GM23248 (cell line): ENCODE measurements at regions not wholly inside any gene's neighbourhood (a gene's known extent, or its start where the extent isn't known, plus 50 kb on each side); places are given as distances from the start of the nearest gene placed in this dataset.

Experiments
- EZH2 ChIP-seq: fragments of 200-600 bp; sonication (generic); IDR thresholded peaks from 2 replicates; pipeline ENCODE4 v1.6.1; 2018; ENCODE audit warnings: antibody characterized with exemption, mild to moderate bottlenecking; ENCODE audit not compliant: insufficient read depth, poor library complexity, severe bottlenecking
- EZH2phosphoT487 ChIP-seq: fragments of 200-600 bp; sonication (generic); IDR thresholded peaks from 2 replicates; pipeline ENCODE4 v1.6.1; 2018; ENCODE audit warnings: antibody characterized with exemption, moderate library complexity, mild to moderate bottlenecking, low read depth; ENCODE audit not compliant: insufficient read depth

DNA sequence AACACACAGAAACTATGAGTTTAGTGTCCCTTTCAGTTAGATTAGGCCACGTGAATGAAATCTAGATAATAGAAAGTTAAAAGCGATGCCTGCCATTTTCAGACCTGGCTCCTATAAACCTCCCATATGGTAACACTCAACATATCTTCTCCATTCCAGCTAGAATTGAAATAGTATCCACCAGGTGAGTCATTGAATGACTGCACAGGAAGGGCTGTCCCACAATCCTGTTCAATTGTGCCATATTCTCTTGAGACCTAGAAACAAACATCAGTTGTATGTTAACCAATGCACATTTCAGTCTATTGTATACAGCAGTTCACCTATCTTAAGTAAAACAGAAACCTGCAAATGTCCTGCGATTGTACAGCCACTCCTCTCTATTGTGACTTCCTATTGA, 659.3 kb upstream of the SLIT2 start:
- TF ChIP-seq EZH2 (no peak), EZH2phosphoT487 (no peak)
